Stomach smooth muscle (tissue), 2 donors: ENCODE measurements at regions not wholly inside any gene's neighbourhood (a gene's known extent, or its start where the extent isn't known, plus 50 kb on each side); places are given as distances from the start of the nearest gene placed in this dataset.

Experiments used
- H3K27ac ChIP-seq: one replicate; pipeline ENCODE4 v1.7.0; 2013; ENCODE audit warnings: mild to moderate bottlenecking, low read length, inconsistent platforms
- H3K27me3 ChIP-seq, 2 donors: one replicate each; pipeline ENCODE4 v1.7.0; 2013; ENCODE audit warnings: low read length in 2 of 2; ENCODE audit not compliant: insufficient read depth in 2 of 2, control insufficient read depth in 1 of 2
- H3K36me3 ChIP-seq, 2 donors: one replicate each; pipeline ENCODE4 v1.7.0; 2013; ENCODE audit warnings: low read length in 2 of 2; ENCODE audit not compliant: control insufficient read depth in 2 of 2, insufficient read depth in 2 of 2
- H3K4me1 ChIP-seq: one replicate; pipeline ENCODE4 v1.7.0; 2013; ENCODE audit warnings: low read length; ENCODE audit not compliant: control insufficient read depth, insufficient read depth
- H3K4me3 ChIP-seq, 2 donors: one replicate each; pipeline ENCODE4 v1.7.0; 2013; ENCODE audit warnings: low read length in 2 of 2
- H3K9ac ChIP-seq, 2 donors: one replicate each; pipeline ENCODE4 v1.7.0; 2013; ENCODE audit warnings: low read length in 2 of 2, mild to moderate bottlenecking in 1 of 2
- H3K9me3 ChIP-seq, 2 donors: one replicate each; pipeline ENCODE4 v1.7.0; 2013; ENCODE audit warnings: low read length in 2 of 2; ENCODE audit not compliant: control insufficient read depth in 2 of 2
- donor health status: healthy.
- donor health status: Pancreatic carcinoma.

DNA sequence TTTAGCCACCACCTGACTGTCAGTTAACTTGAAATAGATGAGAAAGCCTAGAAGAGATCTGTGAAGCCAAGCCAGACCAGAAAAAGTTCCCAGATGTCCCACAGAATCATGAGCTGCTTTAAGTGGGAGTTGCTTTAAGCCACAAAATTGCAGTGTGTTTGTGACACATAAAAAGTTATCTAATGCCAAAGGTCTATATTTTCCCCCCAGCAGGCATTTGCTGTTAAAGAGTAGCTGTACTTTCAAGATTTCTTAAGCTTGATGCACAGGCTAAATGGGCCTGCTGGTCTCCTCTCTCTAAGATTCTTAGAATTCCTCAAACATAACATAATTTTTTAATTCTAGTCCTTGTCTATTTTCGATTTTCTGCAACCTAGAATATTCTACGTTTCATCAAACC is 825.7 kb downstream of the FAM181B start:
- Histone ChIP-seq H3K36me3 (no peaks in the 10 kb centered on the region), H3K9me3 (no peaks in the 10 kb centered on the region)

DNA sequence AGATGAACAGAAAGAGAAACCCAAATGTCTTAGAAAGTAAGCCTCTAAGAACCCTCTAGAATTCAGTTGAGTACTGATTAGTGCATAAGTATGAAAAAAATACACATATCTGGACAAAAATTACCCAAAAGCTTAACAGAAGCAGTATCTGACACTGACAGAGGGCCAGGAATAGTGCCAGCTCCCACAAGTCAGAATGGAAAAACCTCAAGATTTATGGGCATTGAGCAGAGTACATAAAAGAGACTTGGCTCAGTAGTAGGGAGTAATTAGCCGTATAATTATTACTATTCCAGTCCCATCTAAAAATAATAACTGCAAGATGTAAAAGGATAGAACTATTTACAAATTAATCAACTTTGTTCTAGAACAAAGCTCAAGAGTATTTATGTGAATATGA is 834.5 kb downstream of the FAM181B start:
- Histone ChIP-seq H3K27ac (no peak overlapping the region), H3K9ac (no peak overlapping the region), H3K4me1 (no peaks in the 10 kb centered on the region), H3K27me3 (no peaks in the 10 kb centered on the region), H3K4me3 (no peak overlapping the region), H3K9me3 (no peaks in the 10 kb centered on the region), H3K36me3 (no peaks in the 10 kb centered on the region)

More for the DNA sequence above, 825.7 kb downstream of the FAM181B start:
- Histone ChIP-seq H3K27me3 (no peaks in the 10 kb centered on the region), H3K27ac (no peak overlapping the region), H3K4me1 (no peaks in the 10 kb centered on the region), H3K4me3 (no peak overlapping the region), H3K9ac (no peak overlapping the region)

DNA sequence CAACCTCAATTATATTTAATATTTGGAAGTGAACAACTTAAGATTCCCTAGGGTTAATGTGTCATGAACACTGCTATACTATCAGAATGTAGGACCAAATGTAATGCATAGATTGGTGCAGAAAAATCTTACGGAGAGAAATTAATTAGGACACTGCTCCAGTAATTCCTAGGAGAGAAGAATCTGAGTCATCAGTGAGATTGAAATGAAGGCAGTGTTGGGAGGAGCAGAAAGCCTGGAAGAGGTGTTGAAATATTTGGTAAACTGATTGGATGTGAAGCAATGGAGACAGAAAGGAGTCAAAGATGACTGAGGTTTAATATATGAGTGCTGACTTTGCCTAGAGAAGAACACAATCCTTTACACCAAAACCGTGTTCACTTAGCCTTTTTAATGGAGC is 836.0 kb downstream of the FAM181B start:
- Histone ChIP-seq H3K9me3 (peaks cover 0 to 2% of the 10 kb centered on the region in 2 donors), H3K27me3 (no peaks in the 10 kb centered on the region), H3K4me1 (no peaks in the 10 kb centered on the region), H3K36me3 (no peaks in the 10 kb centered on the region), H3K9ac (no peak overlapping the region), H3K4me3 (no peak overlapping the region), H3K27ac (no peak overlapping the region)

- Histone ChIP-seq H3K4me1 (no peaks in the 10 kb centered on the region), H3K9me3 (peaks cover 0 to 4% of the 10 kb centered on the region in 2 donors), H3K27me3 (no peaks in the 10 kb centered on the region), H3K36me3 (no peaks in the 10 kb centered on the region), H3K4me3 (no peak overlapping the region), H3K27ac (no peak overlapping the region), H3K9ac (no peak overlapping the region)
Measured at GRCh38 chr11:81895258-81895657, 838.4 kb downstream of the FAM181B start.

DNA sequence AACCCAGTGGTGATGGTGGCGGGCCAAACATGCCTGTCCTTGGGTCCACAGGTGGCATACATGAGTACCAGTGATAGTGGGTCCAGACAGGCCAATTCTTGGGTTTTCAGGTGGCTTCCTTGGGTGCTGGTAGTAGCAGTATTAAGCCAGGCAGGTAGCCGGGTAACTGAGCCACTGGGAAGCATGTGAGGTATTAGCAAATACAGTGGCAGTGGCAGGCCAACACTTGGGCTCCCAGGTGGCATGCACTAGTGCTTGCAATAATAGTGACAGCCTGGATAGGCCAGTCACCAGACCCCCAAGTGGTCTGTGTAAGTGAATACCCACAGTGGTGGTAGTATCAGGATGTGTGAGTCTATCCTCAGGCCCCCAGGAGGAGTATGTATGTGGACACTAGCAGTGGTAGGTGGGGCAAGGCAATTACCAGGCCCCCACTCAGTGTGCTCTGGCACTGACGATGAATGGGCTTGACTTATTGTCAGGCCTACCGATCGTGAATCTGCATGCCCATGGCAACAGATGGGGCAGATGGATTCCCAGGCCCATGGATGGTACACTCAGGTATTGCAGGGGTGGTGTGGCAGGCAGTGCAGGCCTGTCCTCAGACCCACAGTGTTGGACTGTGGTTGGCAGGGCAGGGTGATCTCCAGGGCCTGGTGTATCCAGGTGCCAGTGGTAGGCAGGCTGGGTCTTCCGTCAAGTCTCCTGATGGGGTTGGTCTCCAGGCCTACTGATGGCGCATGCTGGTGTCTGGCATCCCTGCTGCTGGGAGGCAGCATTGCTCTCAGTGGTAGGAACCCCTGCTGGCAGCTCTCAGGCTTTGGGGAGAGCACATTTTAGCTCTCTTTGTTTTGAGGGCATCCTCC is 840.7 kb downstream of the FAM181B start:
- no peaks in the 10 kb centered on the region for H3K27me3 ChIP-seq
- peaks cover 0 to 4% of the 10 kb centered on the region in 2 donors for H3K9me3 ChIP-seq
- H3K4me3 ChIP-seq: no peak overlapping the region
- H3K27ac ChIP-seq: no peak overlapping the region
- H3K36me3 ChIP-seq: no peaks in the 10 kb centered on the region
- no peak overlapping the region for H3K9ac ChIP-seq
- no peaks in the 10 kb centered on the region for H3K4me1 ChIP-seq

DNA sequence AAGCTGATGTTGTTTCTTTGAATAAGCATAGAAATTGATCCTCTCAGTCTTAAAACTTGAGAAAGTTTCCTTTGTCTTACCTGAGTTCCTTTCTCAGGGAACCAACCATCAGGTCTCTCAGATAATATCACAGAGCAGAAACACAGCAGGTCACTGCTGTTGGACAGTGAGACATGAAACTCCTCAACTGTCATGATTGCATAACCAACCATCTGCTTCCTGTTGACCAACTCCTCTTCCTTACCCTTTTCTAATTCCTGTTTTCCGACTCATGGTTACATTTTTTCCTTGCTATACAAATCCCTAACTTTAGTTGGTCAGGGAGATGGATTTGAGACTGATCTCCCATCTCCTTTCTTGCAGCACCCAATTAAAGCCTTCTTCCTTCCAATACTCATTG is 845.3 kb downstream of the FAM181B start:
- Histone ChIP-seq H3K36me3 (no peaks in the 10 kb centered on the region), H3K4me3 (no peak overlapping the region), H3K9me3 (peaks cover 0 to 4% of the 10 kb centered on the region in 2 donors), H3K4me1 (no peaks in the 10 kb centered on the region), H3K27ac (no peak overlapping the region), H3K9ac (no peak overlapping the region), H3K27me3 (no peaks in the 10 kb centered on the region)

- Histone ChIP-seq H3K36me3 (no peaks in the 10 kb centered on the region), H3K27ac (no peak overlapping the region), H3K9ac (no peak overlapping the region), H3K9me3 (peaks cover 0 to 2% of the 10 kb centered on the region in 2 donors), H3K4me1 (no peaks in the 10 kb centered on the region), H3K27me3 (no peaks in the 10 kb centered on the region), H3K4me3 (no peak overlapping the region)
Measured at GRCh38 chr11:81887671-81888070, 846.0 kb downstream of the FAM181B start.

GRCh38 chr11:81886406-81887075 is 847.1 kb downstream of the FAM181B start:
- H3K4me3 ChIP-seq: no peak overlapping the region
- H3K36me3 ChIP-seq: no peaks in the 10 kb centered on the region
- no peak overlapping the region for H3K9ac ChIP-seq
- no peaks in the 10 kb centered on the region for H3K27me3 ChIP-seq
- no peaks in the 10 kb centered on the region for H3K4me1 ChIP-seq
- no peaks in the 10 kb centered on the region for H3K9me3 ChIP-seq
- no peak overlapping the region for H3K27ac ChIP-seq

- Histone ChIP-seq H3K9ac (no peak overlapping the region), H3K27ac (no peak overlapping the region), H3K27me3 (no peaks in the 10 kb centered on the region), H3K4me1 (no peaks in the 10 kb centered on the region), H3K9me3 (no peaks in the 10 kb centered on the region), H3K4me3 (no peak overlapping the region), H3K36me3 (no peaks in the 10 kb centered on the region)
Measured at GRCh38 chr11:81874635-81875034, 859.0 kb downstream of the FAM181B start.

- H3K4me3 ChIP-seq: no peak overlapping the region
- no peaks in the 10 kb centered on the region for H3K4me1 ChIP-seq
- H3K27ac ChIP-seq: no peak overlapping the region
- no peaks in the 10 kb centered on the region for H3K27me3 ChIP-seq
- no peaks in the 10 kb centered on the region for H3K9me3 ChIP-seq
- H3K36me3 ChIP-seq: no peaks in the 10 kb centered on the region
- no peak overlapping the region for H3K9ac ChIP-seq
Measured at GRCh38 chr11:81870815-81871214, 862.8 kb downstream of the FAM181B start.

DNA sequence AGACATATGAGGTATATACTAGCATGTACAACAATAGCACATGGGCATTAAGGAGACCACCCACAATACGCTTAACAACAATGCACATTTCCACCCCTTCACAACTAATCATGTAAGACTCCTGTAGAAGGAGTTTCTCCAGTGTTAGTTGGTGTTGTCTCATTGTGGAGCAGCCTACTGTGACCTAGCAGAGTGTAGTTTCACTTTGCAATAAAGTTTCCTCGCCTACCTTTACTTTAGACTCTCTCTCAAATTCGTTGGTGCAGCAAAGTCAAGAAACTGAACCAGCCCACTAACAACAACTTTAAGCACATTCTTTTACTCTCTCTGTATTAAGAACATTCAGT is 863.6 kb downstream of the FAM181B start:
- Histone ChIP-seq H3K4me1 (no peaks in the 10 kb centered on the region), H3K9me3 (no peaks in the 10 kb centered on the region), H3K4me3 (no peak overlapping the region), H3K27me3 (no peaks in the 10 kb centered on the region), H3K27ac (no peak overlapping the region), H3K36me3 (no peaks in the 10 kb centered on the region), H3K9ac (no peak overlapping the region)
